Limb (tissue), 2 donors: ENCODE measurements at regions not wholly inside any gene's neighbourhood (a gene's known extent, or its start where the extent isn't known, plus 50 kb on each side); places are given as distances from the start of the nearest gene placed in this dataset.

Experiments used
- DNase-seq, 2 donors: peaks; one replicate each; pipeline ENCODE4 v3.0.0-alpha.2; 2016; ENCODE audit errors: extremely low spot score in 2 of 2

DNA sequence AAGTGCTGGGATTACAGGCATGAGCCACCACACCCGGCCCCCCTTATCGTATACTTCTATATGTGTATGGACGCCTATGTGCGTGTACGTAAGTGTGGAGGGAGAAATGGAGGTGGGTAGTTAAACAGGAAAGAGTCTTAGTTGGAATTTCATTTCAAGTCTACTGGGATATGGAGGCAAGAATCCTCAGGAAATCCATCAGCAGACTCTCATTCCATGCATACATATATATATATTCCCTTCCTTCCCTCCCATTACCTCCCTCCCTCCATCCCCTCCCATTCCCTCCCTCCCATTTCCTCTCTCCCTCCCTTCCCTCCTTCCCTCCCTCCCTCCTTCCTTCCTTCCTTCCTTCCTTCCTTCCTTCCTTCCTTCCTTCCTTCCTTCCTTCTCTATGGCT, 391.7 kb upstream of the RBFOX1 start:
- no peak for DNase-seq

DNA sequence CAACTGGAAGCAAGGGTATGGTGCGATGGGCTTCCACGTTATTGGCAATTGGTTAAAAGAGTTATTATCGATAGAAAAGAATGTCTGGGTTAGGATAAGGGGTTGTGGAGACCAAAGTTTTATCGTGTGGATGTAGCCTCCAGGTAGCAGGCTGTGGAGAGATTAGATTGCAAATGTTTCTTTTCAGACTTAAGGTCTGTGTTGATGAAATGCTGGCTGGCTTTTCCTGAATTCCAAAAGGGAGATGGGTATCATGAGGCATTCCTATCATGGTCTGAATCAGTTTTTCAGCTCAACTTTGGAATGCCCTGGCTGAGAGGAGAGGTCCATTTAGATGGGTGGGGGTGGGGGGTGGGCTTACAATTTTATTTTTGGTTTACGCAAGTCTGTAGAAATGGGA, 395.0 kb upstream of the RBFOX1 start:
- DNase-seq, result no peak

DNA sequence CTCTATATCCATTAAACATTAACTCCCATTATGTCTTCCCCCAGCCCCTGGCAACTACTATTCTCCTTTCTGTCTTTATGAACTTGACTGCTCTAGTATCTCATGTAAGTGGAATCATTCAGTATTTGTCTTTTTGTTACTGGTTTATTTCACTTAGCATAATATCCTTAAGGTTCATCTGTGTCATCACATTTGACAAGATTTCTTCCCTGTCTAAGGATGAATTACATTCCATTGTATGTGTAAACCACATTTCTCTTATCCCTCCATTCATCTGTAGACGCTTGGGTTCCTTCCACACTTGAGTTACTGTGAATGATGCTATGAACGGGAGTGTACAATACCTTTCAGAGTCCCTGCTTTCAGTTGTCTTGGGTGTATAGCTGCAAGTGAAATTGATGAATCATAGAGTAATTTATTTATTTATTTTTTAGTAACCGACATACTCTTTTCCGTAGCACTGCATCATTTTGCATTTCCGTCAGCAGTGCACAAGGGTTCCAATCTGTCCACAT, 399.7 kb upstream of the RBFOX1 start:
- no peak for DNase-seq

DNA sequence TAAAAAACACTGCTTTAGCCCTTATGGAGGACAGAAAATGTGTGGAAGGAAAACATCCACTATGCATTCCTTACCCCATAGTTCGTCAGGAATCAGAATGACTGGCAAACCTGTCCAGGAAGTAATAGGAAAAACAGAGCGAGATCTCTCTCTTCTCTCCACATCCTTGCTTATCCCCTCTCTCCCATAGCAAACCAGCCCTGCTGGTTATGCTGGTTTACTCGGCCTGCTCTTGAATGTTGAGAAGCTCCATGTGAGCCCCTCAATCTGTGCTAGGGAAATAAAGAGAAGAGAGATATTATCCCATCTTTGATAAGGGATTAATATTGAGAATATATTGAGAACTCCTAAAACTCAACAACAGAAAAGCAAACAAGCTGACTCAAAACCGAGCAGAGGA, 402.8 kb upstream of the RBFOX1 start:
- DNase-seq, result no peak

DNA sequence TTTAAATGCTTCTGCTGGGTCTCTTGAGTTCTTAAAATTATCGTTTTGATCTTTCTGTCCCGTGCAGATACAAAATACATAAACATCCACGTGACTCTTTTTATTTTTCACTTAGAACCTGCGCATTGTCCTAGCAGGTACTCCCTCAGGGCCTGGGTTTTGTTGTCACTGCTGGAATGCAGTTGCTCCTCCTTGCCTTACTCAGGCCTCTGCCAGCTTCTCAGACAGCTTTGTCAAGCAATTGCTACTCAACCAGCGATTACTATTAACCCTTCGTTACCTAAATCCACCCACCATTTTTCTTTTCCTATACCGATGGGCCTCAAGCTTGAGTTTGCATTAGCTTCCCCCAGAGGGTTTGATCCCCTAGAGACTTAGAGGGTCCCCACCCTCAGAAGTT, 405.9 kb upstream of the RBFOX1 start:
- DNase-seq, result no peak

DNA sequence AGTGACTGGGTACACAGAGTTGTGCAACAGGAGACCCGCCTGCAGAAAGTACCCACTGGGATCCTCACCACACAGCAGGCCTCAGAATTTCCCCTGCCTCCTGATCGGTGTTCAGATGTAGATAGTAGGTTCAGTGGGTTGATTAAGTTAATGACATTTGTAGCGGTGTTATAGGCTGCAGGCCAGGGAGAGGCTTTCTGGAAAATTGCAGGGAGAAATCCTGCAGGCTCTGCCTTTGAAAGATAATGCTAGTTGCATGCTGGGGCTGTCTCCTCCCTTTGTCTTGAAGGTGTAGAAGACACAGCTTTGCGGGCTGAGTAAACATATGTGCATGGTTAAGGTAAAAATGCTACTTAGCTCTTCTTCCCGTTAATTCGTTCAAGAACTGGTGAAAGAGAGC, 406.3 kb upstream of the RBFOX1 start:
- no peak for DNase-seq

DNA sequence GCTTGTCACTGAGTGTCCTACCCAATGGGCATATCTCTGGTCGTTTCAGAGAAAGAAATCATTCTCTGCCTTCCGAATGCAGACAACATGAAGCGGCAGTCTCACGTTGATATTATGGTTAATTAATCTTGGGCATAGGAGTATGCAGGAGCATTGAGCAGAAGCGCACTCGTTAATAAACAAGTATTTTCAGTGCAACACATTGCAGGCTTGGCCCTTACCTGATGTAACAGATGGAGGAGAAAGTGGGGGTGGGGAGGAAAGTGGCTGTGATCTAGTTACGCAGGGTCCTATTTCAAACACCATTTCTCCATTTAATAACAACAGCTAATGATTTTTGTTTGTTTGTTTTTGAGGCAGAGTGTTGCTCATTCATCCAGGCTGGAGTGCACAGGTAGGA, 414.0 kb upstream of the RBFOX1 start:
- no peak for DNase-seq

DNA sequence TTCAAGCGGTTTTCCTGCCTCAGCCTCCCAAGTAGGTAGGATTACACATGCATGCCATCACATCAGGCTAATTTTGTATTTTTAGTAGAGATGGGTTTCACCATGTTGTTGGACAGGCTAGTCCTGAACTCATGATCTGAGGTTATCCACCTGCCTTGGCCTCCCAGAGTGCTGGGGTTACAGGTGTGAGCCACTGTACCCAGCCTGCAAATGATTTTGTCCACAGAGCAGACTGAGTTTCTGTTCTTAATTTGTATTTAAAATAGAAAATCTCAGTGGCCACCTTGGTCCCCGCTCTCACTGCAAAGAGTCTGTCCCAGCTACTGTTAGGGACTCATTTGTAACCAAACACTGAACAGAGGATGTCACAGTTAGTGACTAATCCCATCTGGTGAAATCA, 415.7 kb upstream of the RBFOX1 start:
- DNase-seq, result no peak

DNA sequence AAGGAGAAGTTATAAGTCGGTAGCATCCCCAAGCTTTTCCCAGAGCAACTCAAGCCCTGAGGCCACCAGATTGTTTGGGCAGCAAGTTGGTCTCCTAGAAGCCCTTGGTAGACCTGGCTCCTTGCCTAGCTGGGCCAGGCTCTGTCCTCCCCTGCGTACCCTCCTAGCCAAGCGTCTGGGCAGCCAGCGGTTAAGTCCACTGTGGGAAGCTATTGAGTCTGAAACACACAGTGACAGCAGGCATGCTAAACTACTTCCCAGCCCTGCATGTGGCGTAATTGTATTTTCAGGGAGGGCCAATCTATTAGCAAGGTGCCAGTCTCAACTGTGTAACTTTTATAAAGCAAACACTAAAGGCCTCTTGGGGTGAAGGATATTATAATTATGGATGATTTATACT, 419.1 kb upstream of the RBFOX1 start:
- DNase-seq, result no peak

DNA sequence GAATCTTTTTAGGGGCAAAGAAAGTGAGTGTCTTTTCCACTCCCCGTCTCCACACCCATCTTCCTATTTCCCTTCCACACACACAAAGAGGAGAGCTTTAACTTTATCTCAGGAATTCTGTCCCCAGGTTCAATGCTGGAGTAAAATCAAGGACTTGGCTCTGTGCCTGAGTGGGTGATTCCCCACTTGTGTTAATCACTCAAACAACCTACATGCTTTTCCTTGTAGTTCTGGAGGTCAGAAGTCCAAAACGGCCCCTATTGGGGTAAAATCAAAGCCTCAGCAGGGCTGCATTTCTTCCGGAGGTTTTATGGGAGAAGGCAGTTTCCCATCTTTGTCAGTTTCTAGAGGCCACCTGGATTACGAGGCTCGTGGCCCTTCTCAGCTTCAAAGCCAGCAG, 422.3 kb upstream of the RBFOX1 start:
- no peak for DNase-seq

DNA sequence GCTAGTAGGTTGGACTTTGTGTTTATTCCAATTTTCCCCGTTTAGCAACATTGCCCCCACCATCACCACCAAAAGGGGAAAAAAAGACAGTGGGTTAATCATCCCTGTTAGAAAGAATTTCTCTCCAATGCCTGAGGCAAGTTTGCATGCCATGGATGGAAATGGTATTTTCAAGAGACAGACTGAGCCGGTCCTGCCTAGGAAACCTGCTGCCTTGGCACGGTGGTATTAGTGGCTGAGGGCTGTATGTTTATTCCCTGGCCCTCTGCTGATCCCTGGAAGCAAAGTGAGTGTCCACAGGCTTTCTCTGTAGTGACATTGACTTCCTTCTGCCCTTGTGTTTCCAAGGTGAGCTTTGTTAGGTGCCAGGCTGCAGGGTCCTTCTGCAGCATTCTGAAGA, 427.0 kb upstream of the RBFOX1 start:
- no peak for DNase-seq

DNA sequence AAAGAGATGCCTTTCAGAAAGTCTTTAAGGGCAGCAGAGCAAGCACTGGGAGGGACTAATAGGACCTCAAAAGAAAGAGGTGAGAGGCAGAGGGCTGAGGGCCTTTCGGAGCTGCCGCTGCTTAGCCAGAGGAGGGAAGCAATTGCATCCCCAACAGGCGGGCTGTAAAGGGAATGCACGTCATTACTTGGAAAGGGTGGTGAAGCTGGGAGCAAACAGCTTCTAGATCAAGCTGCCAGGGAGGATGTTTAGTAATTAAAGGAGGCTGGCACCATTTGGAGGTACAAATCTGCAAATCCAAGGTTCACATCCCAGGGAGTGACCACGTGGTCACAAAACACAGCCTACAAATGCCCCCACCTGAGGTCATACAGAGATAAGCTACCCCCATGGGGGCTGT, 429.0 kb upstream of the RBFOX1 start:
- DNase-seq, result no peak

DNA sequence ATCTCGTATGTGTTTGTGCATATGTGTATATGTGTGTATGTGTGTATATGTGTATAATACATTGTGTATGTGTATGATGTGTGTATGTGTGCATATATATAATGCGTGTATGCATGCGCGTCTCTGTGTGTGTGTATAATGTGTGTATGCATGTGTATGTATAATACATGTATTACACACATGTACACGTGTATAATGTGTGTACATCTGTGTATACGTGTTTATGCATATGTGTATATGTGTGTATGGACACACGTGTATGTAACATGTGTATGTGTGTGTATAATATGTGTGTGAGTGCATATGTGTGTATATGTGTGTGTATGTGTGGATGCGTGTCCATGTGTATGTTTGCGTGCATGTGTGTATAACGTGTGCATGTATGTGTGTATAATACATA, 433.7 kb upstream of the RBFOX1 start:
- DNase-seq, result no peak

DNA sequence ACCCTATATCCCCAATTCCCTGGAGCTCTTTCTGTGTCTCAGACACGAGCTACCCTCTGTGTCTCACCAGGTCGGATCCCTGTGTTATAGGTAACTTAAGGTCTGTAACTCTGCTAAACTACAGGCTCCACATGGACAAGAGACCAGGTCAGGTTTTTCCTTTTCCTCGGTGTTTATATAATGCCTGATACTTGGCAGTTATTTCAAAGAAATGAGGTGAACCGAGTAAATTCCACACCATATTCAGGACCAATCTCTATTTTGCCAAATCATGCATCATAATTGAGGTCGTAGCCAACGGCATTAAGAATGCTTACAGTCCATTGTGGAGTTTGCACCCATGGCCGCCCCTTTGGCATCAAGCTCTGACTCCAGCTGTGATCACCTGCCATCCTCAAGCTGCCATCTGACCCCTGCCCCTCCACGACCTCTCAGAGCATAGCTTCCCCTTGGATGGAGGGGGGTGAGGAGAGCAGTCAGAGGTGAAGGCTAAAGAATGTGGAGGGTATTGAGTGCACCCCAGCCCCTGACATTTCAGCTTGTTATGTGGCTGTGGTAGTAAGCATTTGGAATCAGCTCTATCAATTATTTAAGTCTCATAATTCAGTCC, 434.7 kb upstream of the RBFOX1 start:
- DNase-seq, result no peak

DNA sequence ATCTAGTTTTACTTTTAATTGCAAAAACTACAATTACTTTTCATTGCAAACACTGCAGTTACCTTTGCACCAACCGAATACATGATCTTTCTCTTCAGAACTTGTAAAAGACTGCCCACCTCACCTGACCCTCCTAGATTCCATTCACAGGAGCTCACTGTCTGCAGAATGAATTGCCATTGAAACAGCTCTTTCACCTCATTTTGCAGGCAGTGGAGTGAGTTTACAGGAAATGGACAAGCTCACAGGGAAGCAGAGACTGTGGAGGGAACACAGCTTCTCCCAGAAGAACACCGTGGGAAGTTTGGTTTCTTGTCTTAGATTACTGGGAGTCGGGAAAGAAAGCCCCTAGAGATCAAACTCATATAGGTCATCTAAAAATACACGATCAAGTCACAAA, 439.7 kb upstream of the RBFOX1 start:
- no peak for DNase-seq

DNA sequence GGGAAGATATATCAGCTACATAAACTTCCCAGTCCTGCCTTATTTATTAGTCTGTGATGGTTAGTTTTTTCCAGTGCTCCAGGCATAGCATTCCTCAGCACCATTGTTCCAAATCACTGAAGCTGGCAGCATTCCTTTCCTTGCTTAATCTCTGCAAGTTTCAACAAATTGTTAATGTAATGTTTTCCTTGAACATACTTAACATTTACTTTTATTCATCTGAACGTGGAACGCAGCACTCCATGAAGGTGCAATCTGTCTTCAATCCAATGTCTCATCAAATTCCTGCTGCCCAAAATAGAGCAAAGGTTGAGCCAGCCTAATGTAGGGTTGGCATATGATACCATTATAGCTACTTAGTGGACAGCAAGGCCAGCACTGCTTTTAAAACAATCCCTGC, 441.1 kb upstream of the RBFOX1 start:
- no peak for DNase-seq

DNA sequence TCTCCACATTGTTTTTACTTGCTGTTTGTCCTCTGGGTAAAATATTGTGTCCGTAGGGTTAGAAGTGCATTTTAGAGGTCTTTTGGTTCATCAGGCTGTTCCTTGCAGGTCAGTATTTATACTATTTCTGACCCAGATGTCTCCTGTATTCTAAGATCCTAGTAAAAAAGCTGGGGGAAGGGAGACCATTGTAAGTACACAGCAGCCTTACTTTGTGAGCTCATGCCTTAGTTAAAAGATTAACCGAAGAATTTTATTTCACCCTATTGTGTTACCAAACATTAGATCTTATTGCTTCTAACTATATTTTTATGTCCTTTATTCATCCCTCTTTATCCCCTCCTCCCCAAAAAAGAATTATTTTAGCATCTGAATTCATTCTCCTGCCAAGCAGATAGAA, 444.1 kb upstream of the RBFOX1 start:
- DNase-seq, result no peak

DNA sequence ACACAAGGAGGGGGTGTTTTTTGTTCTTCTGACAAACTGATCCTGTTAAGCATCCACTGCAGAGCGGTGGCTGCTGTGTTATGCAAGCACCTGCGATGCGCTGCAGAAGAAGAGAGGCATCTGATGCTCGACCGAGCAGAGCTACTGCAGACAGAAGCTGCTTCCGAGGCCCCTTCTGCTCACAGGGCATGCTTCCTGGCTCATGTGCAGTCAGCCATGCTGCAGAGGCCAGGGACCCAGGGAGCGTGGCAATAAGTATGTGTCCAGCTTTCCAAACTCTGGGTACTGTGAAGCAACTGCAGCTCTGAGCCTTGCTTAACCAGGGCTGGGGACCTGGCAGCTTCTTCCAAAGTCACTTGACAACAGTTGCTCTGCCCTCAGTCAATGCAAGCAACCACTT, 448.6 kb upstream of the RBFOX1 start:
- DNase-seq, result no peak

DNA sequence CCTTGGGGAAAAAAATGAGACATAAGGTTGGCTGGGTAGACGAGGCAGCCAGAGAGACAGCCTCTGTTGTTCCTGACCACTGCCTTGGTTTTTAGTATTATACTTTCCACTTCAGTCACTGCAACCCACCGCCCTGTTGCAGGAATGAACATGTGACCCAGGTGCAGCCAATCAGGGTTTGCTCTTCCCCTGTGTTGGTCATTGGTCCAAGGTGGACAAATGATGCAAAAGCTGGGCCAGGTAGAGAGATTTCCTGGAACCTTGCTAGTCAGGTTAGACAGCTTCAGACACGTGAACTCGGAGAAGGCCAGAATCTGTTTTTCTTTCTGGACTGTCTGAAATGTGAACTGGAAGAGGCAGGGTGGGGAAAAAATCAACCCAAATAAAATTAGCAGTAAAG, 452.4 kb upstream of the RBFOX1 start:
- no peak for DNase-seq

DNA sequence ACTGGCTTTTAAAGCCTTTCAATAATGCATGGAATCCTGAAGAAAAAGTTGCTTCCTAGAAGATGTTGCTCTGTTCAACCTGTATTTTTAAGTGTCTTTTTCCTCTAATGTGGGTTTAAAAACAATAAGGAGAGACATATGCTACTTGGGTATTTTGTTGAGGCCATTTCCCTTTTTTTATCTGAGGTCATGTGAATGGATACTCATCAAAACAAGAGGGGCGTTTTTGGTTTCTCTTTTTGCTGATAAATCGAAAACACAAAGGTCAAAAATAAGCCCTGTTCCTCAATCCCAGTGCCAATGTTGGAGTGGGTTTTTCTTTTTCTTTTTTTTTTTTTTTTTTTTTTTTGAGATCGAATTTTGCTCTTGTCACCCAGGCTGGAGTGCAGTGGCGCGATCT, 468.0 kb upstream of the RBFOX1 start:
- no peak for DNase-seq

DNA sequence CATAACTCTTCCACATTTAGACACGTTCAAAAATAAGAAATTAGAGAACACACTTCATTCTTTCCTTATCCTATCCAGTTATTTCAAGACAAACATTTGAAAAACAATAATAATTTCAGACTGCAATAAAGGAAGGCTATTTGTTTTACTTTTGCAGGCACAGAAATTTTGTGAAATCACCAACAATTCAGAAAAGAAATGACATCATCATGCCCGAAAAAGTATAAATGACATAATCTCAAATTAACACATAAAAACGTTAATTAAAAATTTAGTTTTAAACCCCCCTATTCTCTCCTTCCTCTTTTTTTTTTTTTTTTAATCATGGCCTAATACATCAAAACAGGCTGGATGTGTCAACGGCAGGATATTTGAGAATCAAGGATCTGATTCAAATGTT, 468.4 kb upstream of the RBFOX1 start:
- DNase-seq, result no peak

DNA sequence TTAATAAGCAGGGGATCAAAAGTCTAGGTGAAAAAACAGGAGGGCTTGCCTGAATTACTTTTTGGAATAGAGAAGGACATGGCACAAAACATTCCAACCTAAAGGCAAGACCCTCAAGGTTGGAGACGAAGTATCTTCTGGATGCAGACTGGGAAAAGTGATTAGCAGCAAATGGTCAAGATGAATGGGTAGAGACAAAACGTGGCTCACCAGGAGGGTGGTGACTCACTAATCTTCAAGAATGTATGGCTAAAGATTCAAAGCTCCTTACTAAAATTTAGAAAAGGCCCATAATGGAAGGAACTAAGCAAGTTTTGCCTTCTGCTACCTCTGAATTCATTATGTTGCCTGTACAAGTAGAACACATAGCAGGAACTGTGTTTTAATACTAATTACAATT, 469.5 kb upstream of the RBFOX1 start:
- no peak for DNase-seq

DNA sequence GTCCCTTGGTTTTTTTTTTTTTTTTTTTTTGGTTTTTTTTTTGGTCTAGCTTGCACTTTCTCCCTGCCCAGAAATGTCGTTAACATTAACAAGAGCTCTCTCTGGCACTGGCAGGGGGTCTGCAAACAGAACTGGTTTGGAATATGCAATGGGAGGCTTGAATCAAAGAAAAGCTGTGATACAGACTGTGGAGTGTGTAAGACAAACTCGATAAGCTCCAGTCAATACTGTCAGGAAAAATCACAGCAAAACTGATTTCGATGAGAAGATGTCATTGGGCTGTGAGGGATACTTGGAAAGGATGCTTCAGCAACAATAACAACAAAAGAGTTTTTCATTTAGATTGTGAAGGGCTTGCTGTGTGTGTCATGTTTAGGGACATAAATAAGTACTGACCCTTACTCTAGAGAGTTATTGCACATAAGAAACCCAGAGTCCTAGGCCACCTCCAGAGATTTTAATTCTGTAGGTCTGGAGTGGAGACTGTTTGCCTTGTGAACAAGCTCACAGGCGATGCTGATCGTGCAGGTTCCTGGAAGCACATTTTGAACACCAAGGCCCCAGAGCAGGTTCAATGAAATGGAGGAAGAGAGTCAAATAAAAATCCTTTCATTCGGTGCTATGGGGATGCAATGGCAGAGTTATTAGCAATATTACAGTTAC, 470.7 kb upstream of the RBFOX1 start:
- no peak for DNase-seq
